Mammary epithelial cell (primary cell): ENCODE measurements at regions not wholly inside any gene's neighbourhood (a gene's known extent, or its start where the extent isn't known, plus 50 kb on each side); places are given as distances from the start of the nearest gene placed in this dataset.

Experiments used
- CTCF ChIP-seq, 2 donors: IDR thresholded peaks in 1 of 2; conservative IDR thresholded peaks in 1 of 2; 2 replicates each; pipeline ENCODE4 v1.5.1; 2011 to 2012; ENCODE audit warnings: inconsistent platforms in 2 of 2, low read length in 2 of 2, mild to moderate bottlenecking in 2 of 2, control low read depth in 1 of 2, low read depth in 1 of 2; ENCODE audit not compliant: insufficient read depth in 1 of 2; ENCODE audit errors: extremely low read depth in 1 of 2
- EZH2 ChIP-seq: IDR thresholded peaks from 2 replicates; pipeline ENCODE4 v1.6.1; 2012; ENCODE audit warnings: low read length, inconsistent platforms, borderline replicate concordance

DNA sequence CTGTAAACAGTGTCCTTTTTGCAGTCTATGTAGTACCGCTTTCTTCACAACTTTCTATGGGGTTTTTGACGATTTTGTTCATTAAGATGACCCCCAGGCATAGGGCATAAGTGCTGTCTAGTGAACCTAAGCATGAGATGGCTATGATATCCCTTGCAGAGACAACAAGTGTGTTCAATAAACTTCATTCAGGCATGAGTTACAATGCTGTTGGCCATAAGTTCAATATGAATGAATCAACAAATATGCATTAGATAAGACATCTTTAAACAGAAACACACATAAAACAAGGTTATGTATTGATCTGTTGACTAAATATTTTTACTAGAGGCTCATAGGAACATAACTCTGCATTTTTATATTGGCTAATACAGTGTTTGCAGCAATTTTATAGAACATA lies 1322.0 kb downstream of the ARAP2 start:
- TF ChIP-seq CTCF (conservative IDR thresholded peaks at IDR 0.05 in 1 of 2, IDR thresholded peaks at IDR 0.05 in 1 of 2; ENCODE audit: extremely low read depth in 1 of 2, insufficient read depth in 1 of 2, low read depth in 1 of 2, low read length in 2 of 2): no peak
- TF ChIP-seq EZH2: no peak
